Right forelimb (tissue), 1 donor: ENCODE measurements at regions not wholly inside any gene's neighbourhood (a gene's known extent, or its start where the extent isn't known, plus 50 kb on each side); places are given as distances from the start of the nearest gene placed in this dataset.

Experiments used
- DNase-seq: peaks from one replicate; pipeline ENCODE4 v3.0.0-alpha.2; 2018

GRCh38 chr14:42441615-42442014, 834.9 kb downstream of the LRFN5 start:
- DNase-seq: no peak

GRCh38 chr14:42437809-42438208, 831.1 kb downstream of the LRFN5 start:
- no peak for DNase-seq

- no peak for DNase-seq
Measured at GRCh38 chr14:42429401-42429800, 822.7 kb downstream of the LRFN5 start.

- DNase-seq: no peak
Measured at GRCh38 chr14:42428996-42429395, 822.3 kb downstream of the LRFN5 start.

GRCh38 chr14:42424501-42424900, 817.8 kb downstream of the LRFN5 start:
- no peak for DNase-seq

- no peak for DNase-seq
Measured at GRCh38 chr14:42421377-42422078, 814.9 kb downstream of the LRFN5 start.

GRCh38 chr14:42420071-42420470, 813.4 kb downstream of the LRFN5 start:
- DNase-seq: no peak

GRCh38 chr14:42407153-42407552, 800.5 kb downstream of the LRFN5 start:
- no peak for DNase-seq

GRCh38 chr14:42391146-42391834, 784.6 kb downstream of the LRFN5 start:
- DNase-seq: no peak

- no peak for DNase-seq
Measured at GRCh38 chr14:42378880-42379279, 772.2 kb downstream of the LRFN5 start.

- no peak for DNase-seq
Measured at GRCh38 chr14:42378274-42378673, 771.6 kb downstream of the LRFN5 start.

- DNase-seq: no peak
Measured at GRCh38 chr14:42374332-42374731, 767.7 kb downstream of the LRFN5 start.

- no peak for DNase-seq
Measured at GRCh38 chr14:42370056-42370455, 763.4 kb downstream of the LRFN5 start.

GRCh38 chr14:42368234-42368633, 761.6 kb downstream of the LRFN5 start:
- DNase-seq: no peak

- no peak for DNase-seq
Measured at GRCh38 chr14:42353315-42353714, 746.6 kb downstream of the LRFN5 start.

- DNase-seq: no peak
Measured at GRCh38 chr14:42335918-42336317, 729.2 kb downstream of the LRFN5 start.

- DNase-seq: no peak
Measured at GRCh38 chr14:42334931-42335330, 728.3 kb downstream of the LRFN5 start.

GRCh38 chr14:42323426-42323825, 716.8 kb downstream of the LRFN5 start:
- DNase-seq: no peak

- no peak for DNase-seq
Measured at GRCh38 chr14:42322531-42323284, 716.0 kb downstream of the LRFN5 start.

- no peak for DNase-seq
Measured at GRCh38 chr14:42319996-42320395, 713.3 kb downstream of the LRFN5 start.

- DNase-seq: no peak
Measured at GRCh38 chr14:42316693-42317092, 710.0 kb downstream of the LRFN5 start.

- DNase-seq: no peak
Measured at GRCh38 chr14:42311876-42312275, 705.2 kb downstream of the LRFN5 start.

- no peak for DNase-seq
Measured at GRCh38 chr14:42307239-42307825, 700.7 kb downstream of the LRFN5 start.

- DNase-seq: no peak
Measured at GRCh38 chr14:42299692-42300091, 693.0 kb downstream of the LRFN5 start.
